Epithelial cell of proximal tubule (primary cell): ENCODE measurements at regions not wholly inside any gene's neighbourhood (a gene's known extent, or its start where the extent isn't known, plus 50 kb on each side); places are given as distances from the start of the nearest gene placed in this dataset.

ENCODE experiments used
- DNase-seq: peaks from one replicate; pipeline ENCODE4 v3.0.0-alpha.2; 2011; ENCODE audit warnings: low read depth
- H3K4me3 ChIP-seq: 2 replicates; pipeline ENCODE4 v1.5.1; 2011; ENCODE audit warnings: low read depth, mild to moderate bottlenecking, low read length
- TF ChIP-seq, protein P1 (sequence below): conservative IDR thresholded peaks from 2 replicates; pipeline ENCODE4 v1.5.1; 2012; ENCODE audit warnings: low read depth, mild to moderate bottlenecking, low read length

DNA sequence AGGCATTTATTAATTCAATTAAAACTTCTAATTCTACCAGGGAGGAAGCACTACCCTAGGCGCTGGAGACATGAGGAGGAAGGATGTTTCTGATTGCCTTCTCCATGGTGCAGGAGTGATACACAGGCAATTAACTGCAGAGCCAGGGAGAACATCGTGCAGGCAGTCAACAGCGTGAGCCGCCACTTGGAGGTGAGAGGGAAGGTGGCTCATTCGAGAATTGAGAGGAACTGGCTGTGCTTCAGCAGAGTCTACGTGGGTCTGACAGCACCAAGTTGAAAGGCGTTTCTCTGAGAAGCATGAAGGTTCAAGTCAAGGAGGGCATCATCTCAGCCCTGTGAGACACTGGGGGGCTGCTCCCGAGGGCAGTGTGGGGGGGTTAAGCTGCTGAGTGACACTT is 388.7 kb upstream of the MYT1L start:
- TF ChIP-seq, protein P1, sequence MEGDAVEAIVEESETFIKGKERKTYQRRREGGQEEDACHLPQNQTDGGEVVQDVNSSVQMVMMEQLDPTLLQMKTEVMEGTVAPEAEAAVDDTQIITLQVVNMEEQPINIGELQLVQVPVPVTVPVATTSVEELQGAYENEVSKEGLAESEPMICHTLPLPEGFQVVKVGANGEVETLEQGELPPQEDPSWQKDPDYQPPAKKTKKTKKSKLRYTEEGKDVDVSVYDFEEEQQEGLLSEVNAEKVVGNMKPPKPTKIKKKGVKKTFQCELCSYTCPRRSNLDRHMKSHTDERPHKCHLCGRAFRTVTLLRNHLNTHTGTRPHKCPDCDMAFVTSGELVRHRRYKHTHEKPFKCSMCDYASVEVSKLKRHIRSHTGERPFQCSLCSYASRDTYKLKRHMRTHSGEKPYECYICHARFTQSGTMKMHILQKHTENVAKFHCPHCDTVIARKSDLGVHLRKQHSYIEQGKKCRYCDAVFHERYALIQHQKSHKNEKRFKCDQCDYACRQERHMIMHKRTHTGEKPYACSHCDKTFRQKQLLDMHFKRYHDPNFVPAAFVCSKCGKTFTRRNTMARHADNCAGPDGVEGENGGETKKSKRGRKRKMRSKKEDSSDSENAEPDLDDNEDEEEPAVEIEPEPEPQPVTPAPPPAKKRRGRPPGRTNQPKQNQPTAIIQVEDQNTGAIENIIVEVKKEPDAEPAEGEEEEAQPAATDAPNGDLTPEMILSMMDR = no peak
- DNase-seq = no peak
- no peak overlapping the region for H3K4me3 ChIP-seq

DNA sequence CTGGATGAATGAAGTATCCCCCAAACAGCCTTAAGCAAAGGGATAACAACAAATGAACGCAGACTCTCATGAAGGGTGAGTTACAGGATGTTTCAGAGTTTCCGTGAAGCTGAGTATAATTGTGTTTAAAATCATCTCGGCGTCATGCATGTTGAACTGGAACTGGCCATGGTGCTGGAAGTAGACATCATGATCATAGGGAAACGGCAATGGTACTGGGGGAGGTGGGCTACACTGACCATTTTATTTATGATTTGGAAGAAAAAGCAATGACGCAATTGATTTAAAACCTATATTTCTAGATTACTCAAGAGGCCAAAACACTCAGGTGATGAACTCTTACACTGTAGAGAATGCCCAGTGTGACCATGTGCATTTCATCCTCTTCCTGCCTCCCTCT is 387.9 kb upstream of the MYT1L start:
- TF ChIP-seq, protein P1 = no peak
- H3K4me3 ChIP-seq = no peak overlapping the region
- DNase-seq = no peak

DNA sequence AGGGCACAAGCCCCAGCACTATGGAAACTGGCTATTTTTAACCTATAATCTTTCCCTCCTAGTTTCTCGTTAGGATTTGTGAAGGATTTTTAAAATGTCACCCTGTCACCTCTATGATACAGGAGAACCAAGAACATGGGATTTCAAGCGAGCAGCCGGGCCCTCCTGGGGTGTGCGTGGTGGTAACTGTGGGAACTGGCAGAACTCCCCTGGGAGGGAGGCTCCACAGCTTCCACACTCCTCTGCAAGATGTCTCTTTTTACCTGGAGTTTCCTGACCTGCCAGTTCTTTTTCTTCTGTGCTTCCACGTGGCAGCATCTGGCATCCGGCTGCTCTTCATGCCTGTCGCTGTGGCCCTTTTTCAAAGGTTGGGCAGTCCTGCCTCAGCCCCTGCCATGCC is 386.3 kb upstream of the MYT1L start:
- TF ChIP-seq, protein P1 = no peak
- H3K4me3 ChIP-seq = no peak overlapping the region
- DNase-seq = no peak

DNA sequence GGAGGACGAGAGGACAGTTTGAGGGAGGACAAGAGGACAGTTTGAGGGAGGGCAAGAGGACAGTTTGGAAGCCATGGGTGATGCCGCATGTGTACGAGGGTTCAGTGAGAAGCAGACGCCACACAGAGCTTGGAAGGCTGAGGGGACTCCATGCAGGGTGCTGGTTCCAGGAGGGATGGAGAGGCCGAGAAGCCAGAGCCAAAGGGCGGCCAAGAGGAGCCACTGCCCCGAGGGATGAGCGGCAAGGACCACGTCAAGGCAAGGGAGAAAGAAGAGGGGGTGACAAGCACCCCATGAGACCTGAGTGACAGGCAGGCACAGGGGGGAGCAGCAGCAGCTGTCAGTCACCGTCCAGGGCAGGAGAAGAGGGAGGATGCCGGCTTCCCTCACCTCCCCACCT is 385.7 kb upstream of the MYT1L start:
- DNase-seq = no peak
- TF ChIP-seq, protein P1 = no peak
- H3K4me3 ChIP-seq = no peak overlapping the region

DNA sequence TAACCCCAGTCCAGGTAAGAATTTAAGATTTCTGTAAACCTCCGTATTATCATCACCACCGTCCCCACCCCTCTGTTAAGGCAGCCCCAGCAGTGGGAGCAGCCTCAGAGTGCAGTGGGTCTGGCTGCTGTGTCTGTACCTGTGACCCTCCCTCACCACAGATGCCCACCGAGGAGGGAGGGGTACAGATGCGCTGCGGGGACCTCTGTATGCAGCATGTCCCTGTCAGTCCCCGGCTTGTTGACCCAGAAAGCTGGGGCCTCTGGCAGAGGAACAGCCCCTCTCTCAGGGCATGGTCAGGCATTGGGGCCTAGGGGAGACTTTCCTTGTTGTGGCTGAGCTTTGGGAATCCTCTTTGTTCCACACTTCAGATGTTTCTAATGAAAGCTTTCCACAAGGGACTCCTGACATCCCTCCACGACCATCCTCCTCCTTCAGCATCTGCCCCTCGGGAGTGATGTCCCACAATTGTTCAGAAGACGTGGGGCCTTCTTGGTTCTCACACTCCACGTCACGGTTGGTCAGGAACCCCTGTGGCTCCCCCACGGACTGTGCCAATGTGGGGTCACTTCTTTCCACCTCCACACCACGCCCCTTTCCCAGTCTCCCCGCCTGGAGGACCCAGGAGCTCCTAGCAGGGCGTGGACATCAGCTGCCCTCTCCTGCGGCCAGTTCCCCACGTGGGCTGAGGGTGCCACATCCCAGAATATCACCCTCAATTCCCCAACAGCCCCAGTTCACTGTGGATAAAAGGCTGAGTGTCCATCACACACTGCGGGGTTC is 384.2 kb upstream of the MYT1L start:
- no peak overlapping the region for H3K4me3 ChIP-seq
- no peak for DNase-seq
- TF ChIP-seq, protein P1 = no peak

DNA sequence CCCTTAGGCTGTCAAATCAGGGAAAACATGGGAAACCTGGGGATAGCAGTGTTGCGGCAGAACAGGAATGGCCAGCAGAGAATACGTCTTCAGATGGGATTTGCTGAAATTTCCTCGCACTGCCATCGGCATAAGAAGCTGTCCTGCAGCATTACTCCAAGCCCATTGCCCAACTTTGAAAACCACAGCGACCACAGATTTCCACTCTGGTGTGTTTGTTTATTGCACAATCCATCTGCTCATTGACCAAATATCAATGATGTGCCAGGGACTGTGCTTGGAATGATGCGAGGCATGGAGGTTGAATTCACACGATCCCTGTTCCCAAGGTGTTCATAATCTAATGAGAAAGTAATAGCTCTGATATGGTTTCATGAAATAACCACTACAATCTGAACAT is 383.3 kb upstream of the MYT1L start:
- DNase-seq = no peak
- TF ChIP-seq, protein P1 = no peak
- no peak overlapping the region for H3K4me3 ChIP-seq

DNA sequence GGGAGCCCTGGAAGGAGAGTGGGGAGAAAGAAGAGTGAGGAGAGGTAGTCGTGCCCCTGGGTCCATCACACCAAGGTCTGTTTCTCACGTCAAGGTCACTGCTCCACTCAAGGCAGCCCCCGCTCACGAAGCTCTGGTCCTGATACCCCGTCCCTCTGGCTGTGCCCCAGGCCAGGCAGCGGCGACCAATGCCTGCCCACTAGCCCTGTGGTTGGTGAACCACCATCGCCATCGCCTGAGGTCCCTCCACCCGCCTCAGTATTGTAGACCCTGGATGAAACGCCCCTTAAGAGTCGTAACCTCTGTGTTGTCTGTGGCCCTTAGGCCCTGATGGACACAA is 378.3 kb upstream of the MYT1L start:
- TF ChIP-seq, protein P1 = no peak
- H3K4me3 ChIP-seq = no peak overlapping the region
- no peak for DNase-seq
